HCT116 (cell line): ENCODE measurements at regions not wholly inside any gene's neighbourhood (a gene's known extent, or its start where the extent isn't known, plus 50 kb on each side); places are given as distances from the start of the nearest gene placed in this dataset.

ENCODE experiments used
- ATAC-seq: fragments of 200-7000 bp; cut with Tn5 transposase; 2 replicates; pipeline ENCODE4 v1.9.1; 2020; ENCODE audit warnings: mild to moderate bottlenecking, moderate library complexity
- BruUV-seq: library from RNA; stranded (reverse); fragments of 400-500 nt; replicated peaks from 2 replicates; lab custom pipeline; 2021; lab: Mats Ljungman, UMichigan
- CTCF ChIA-PET: fragments of 300-600 bp; sonication (Branson Sonifier 250); formaldehyde crosslinking; loops from one replicate; lab custom pipeline; 2021; ENCODE audit warnings: antibody characterized with exemption; lab: Charles Lee
- POLR2A ChIA-PET: fragments of 300-600, 350-600 bp; sonication (Branson Sonifier 250); formaldehyde crosslinking; loops from one replicate; lab custom pipeline; 2021; ENCODE audit warnings: antibody characterized with exemption; lab: Charles Lee
- RAD21 ChIA-PET, 2 experiments: fragments of 300-600 bp; sonication (Branson Sonifier 250); formaldehyde crosslinking; loops; one replicate each; lab custom pipeline; 2023; ENCODE audit warnings: low total read pairs in 2 of 2; ENCODE audit not compliant: uncharacterized antibody in 2 of 2, unreplicated experiment in 2 of 2, low non-redundant PET in 1 of 2; lab: Charles Lee
- DNase-seq: peaks from one replicate; pipeline ENCODE4 v3.0.0-alpha.2; 2010; ENCODE audit warnings: low read depth, low spot score
- H2AFZ ChIP-seq: fragments of 200-600 bp; shearing (Covaris generic), sonication (generic); 2 replicates; pipeline ENCODE4 v1.6.1; 2017; ENCODE audit warnings: low read depth, mixed run types, mixed read lengths, antibody characterized with exemption, low read length; ENCODE audit not compliant: poor library complexity, severe bottlenecking
- H3K27ac ChIP-seq: 2 replicates; pipeline ENCODE4 v1.5.1; 2012; ENCODE audit warnings: low read depth, low read length
- H3K27me3 ChIP-seq: fragments of 200-600 bp; sonication (generic); 2 replicates; pipeline ENCODE4 v1.6.1; 2016; ENCODE audit warnings: mixed run types, low read length, mixed read lengths; ENCODE audit not compliant: insufficient read depth
- H3K36me3 ChIP-seq, 2 experiments: fragments of 200-500 bp in 1 of 2; fragments of 200-600 bp in 1 of 2; sonication (Bioruptor generic) in 1 of 2; sonication (generic) in 1 of 2; 2 replicates each; pipeline versions ENCODE4 v1.5.1 to v1.6.1; 2014 to 2016; ENCODE audit warnings: low read length in 2 of 2, inconsistent platforms in 1 of 2, mixed read lengths in 1 of 2, mixed run types in 1 of 2; ENCODE audit not compliant: insufficient read depth in 2 of 2, control insufficient read depth in 1 of 2
- H3K4me1 ChIP-seq, 2 experiments: fragments of 200-600 bp in 1 of 2; sonication (generic) in 1 of 2; 2 replicates each; pipeline versions ENCODE4 v1.5.1 to v1.6.1; 2012 to 2017; ENCODE audit warnings: low read length in 2 of 2, inconsistent platforms in 1 of 2, mild to moderate bottlenecking in 1 of 2, mixed read lengths in 1 of 2, mixed run types in 1 of 2, moderate library complexity in 1 of 2; ENCODE audit not compliant: insufficient read depth in 2 of 2, control insufficient read depth in 1 of 2
- H3K4me2 ChIP-seq: fragments of 200-600 bp; sonication (generic); 2 replicates; pipeline ENCODE4 v1.6.1; 2017; ENCODE audit warnings: mixed run types, low read length, mixed read lengths
- H3K4me3 ChIP-seq, 2 experiments: fragments of 200-600 bp in 1 of 2; sonication (generic) in 1 of 2; replicated peaks in 1 of 2; 2 replicates each; pipeline ENCODE4 v1.5.1; 2011 to 2016; ENCODE audit warnings: low read length in 2 of 2, control low read depth in 1 of 2, low read depth in 1 of 2, mild to moderate bottlenecking in 1 of 2, mixed read lengths in 1 of 2, mixed run types in 1 of 2
- H3K79me2 ChIP-seq: fragments of 200-600 bp; sonication (generic); 2 replicates; pipeline ENCODE4 v1.6.1; 2017; ENCODE audit warnings: mild to moderate bottlenecking, mixed run types, low read length, moderate library complexity, mixed read lengths; ENCODE audit not compliant: insufficient read depth
- H3K9ac ChIP-seq: fragments of 200-600 bp; sonication (generic); 2 replicates; pipeline ENCODE4 v1.6.1; 2016; ENCODE audit warnings: low read length, mixed read lengths
- H3K9me2 ChIP-seq: fragments of 200-600 bp; sonication (generic), shearing (Covaris generic); 2 replicates; pipeline ENCODE4 v1.6.1; 2017; ENCODE audit warnings: mixed run types, mild to moderate bottlenecking, moderate library complexity; ENCODE audit not compliant: insufficient read depth
- H3K9me3 ChIP-seq, 2 experiments: fragments of 200-500 bp in 1 of 2; fragments of 200-600 bp in 1 of 2; sonication (Bioruptor generic) in 1 of 2; sonication (generic) in 1 of 2; 2 replicates each; pipeline ENCODE4 v1.6.1; 2014 to 2017; ENCODE audit warnings: low read length in 2 of 2, mixed read lengths in 2 of 2, inconsistent platforms in 1 of 2, low read depth in 1 of 2, mild to moderate bottlenecking in 1 of 2, mixed run types in 1 of 2, moderate library complexity in 1 of 2; ENCODE audit not compliant: control insufficient read depth in 1 of 2, insufficient read depth in 1 of 2
- H4K20me1 ChIP-seq: fragments of 200-600 bp; sonication (generic), shearing (Covaris generic); 2 replicates; pipeline ENCODE4 v1.6.1; 2017; ENCODE audit warnings: mixed run types, mild to moderate bottlenecking, moderate library complexity; ENCODE audit not compliant: insufficient read depth
- ATF3 ChIP-seq: IDR thresholded peaks from 2 replicates; pipeline ENCODE4 v1.6.1; 2012
- CBX3 ChIP-seq: IDR thresholded peaks from 2 replicates; pipeline ENCODE4 v1.6.1; 2012; ENCODE audit warnings: low read depth
- CEBPB ChIP-seq: IDR thresholded peaks from 2 replicates; pipeline ENCODE4 v1.6.1; 2012; ENCODE audit warnings: low read depth
- EZH2 ChIP-seq: fragments of 200-600 bp; sonication (generic); IDR thresholded peaks from 2 replicates; pipeline ENCODE4 v1.6.1; 2017; ENCODE audit warnings: antibody characterized with exemption, mixed run types
- FOSL1 ChIP-seq: IDR thresholded peaks from 2 replicates; pipeline ENCODE4 v1.6.1; 2012; ENCODE audit warnings: low read depth
- MAX ChIP-seq: IDR thresholded peaks from 2 replicates; pipeline ENCODE4 v1.6.1; 2012
- SIN3A ChIP-seq: IDR thresholded peaks from 2 replicates; pipeline ENCODE4 v1.6.1; 2012; ENCODE audit warnings: low read depth
- TCF7L2 ChIP-seq: IDR thresholded peaks from 2 replicates; pipeline ENCODE4 v1.7.0; 2011; ENCODE audit warnings: borderline replicate concordance, inconsistent platforms; ENCODE audit not compliant: insufficient read depth, insufficient read length; ENCODE audit errors: extremely low read depth
- ZBTB33 ChIP-seq: IDR thresholded peaks from 2 replicates; pipeline ENCODE4 v1.6.1; 2011; ENCODE audit warnings: mild to moderate bottlenecking, low read length, moderate library complexity; ENCODE audit not compliant: insufficient replicate concordance; ENCODE audit errors: extremely low read depth
- ZNF274 ChIP-seq: fragments of 200-500 bp; sonication (Bioruptor generic); IDR thresholded peaks from 2 replicates; pipeline ENCODE4 v1.6.1; 2014; ENCODE audit warnings: mild to moderate bottlenecking, low read depth, low read length, inconsistent platforms
- intact Hi-C: fragments of 100-400 bp; cut with micrococcal nuclease; formaldehyde crosslinking; loops from 2 replicates; pipeline ENCODE4 v1.10.0; 2022

DNA sequence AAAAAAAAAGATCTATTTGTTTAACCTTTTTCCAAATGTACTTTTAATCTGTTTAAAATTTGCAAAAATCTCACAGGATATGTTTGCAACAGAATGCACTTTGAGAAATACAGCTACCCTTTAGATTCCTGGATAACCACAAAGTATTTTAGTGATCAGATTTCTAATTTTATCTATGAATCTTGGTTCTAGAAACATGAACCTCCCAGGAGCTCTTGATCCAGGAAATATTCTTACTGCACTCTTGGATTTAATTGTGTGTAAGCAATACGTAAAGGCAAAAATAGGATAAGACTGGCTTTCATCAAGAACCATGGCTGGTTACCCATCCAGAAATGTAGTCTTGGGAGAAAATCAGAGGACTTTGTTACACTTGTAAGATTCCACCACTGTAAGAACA lies 1581.8 kb upstream of the WWC1 start (continued):
- TF ChIP-seq ATF3 (no peak), CEBPB (no peak), EZH2 (no peak)

- no peak overlapping the region for H3K4me3 ChIP-seq
- H3K27me3 ChIP-seq, result no peaks in the 10 kb centered on the region
- RAD21 ChIA-PET, result no interaction called here
- no TSS peak for BruUV-seq
- H3K36me3 ChIP-seq, result no peaks in the 10 kb centered on the region
- CTCF ChIA-PET, result no interaction called here
- no peak for ATAC-seq
- H3K4me1 ChIP-seq, result no peaks in the 10 kb centered on the region
- peaks cover under 1 to 18% of the 10 kb centered on the region in 2 experiments; a peak in 2 of 4 replicates for H3K9me3 ChIP-seq
- H3K4me2 ChIP-seq, result no peak overlapping the region
- H3K9me2 ChIP-seq, result no peaks in the 10 kb centered on the region
- no peak overlapping the region for H2AFZ ChIP-seq
- POLR2A ChIA-PET, result no interaction called here
- TF ChIP-seq MAX (no peak), ZNF274 (no peak), CBX3 (no peak), SIN3A (no peak)
- TF ChIP-seq, all 23 proteins: peak for 0
- no peak overlapping the region for H3K9ac ChIP-seq
- DNase-seq, result no peak
- H3K79me2 ChIP-seq, result no peaks in the 10 kb centered on the region
- intact Hi-C loops, result no loop called here
- no peak overlapping the region for H3K27ac ChIP-seq
- H4K20me1 ChIP-seq, result no peaks in the 10 kb centered on the region
Measured at GRCh38 chr5:166710271-166710670, 1581.2 kb upstream of the WWC1 start.

- peaks cover 0 to 13% of the 10 kb centered on the region in 2 experiments; a peak in 2 of 4 replicates for H3K9me3 ChIP-seq
- no TSS peak for BruUV-seq
- H3K27me3 ChIP-seq, result no peaks in the 10 kb centered on the region
- H3K9me2 ChIP-seq, result no peaks in the 10 kb centered on the region
- ChIA-PET CTCF (no interaction called here), POLR2A (no interaction called here), RAD21 (no interaction called here)
- TF ChIP-seq TCF7L2, result no peak
- no peak for TF ChIP-seq ZBTB33
- TF ChIP-seq FOSL1, result no peak
- no peak for TF ChIP-seq MAX
- no peak for TF ChIP-seq ZNF274
- no peak for DNase-seq
- no peak for ATAC-seq
- no peaks in the 10 kb centered on the region for H3K4me1 ChIP-seq
- no peaks in the 10 kb centered on the region for H4K20me1 ChIP-seq
- H3K4me3 ChIP-seq, result no peak overlapping the region
- H3K36me3 ChIP-seq, result no peaks in the 10 kb centered on the region
- H2AFZ ChIP-seq, result no peak overlapping the region
- H3K4me2 ChIP-seq, result no peak overlapping the region
- H3K79me2 ChIP-seq, result no peaks in the 10 kb centered on the region
- intact Hi-C loops, result no loop called here
- no peak overlapping the region for H3K27ac ChIP-seq
- no peak overlapping the region for H3K9ac ChIP-seq
Measured at GRCh38 chr5:166712447-166713185, 1578.8 kb upstream of the WWC1 start.
